Nephron (organoid): ENCODE measurements at regions not wholly inside any gene's neighbourhood (a gene's known extent, or its start where the extent isn't known, plus 50 kb on each side); places are given as distances from the start of the nearest gene placed in this dataset.
A peak's percentile ranks its signal among the peaks of the same experiment; 100 is the strongest.

Experiments used
- H3K27ac Mint-ChIP-seq, 3 experiments: 2 replicates each; pipeline ENCODE4 v1.8.0; 2020; ENCODE audit warnings: mixed read lengths in 3 of 3, mild to moderate bottlenecking in 2 of 3, moderate library complexity in 1 of 3
- H3K27me3 Mint-ChIP-seq: 2 replicates; pipeline ENCODE4 v1.8.0; 2021; ENCODE audit warnings: low read depth, mild to moderate bottlenecking, moderate library complexity, mixed read lengths
- H3K36me3 Mint-ChIP-seq: 2 replicates; pipeline ENCODE4 v1.8.0; 2020; ENCODE audit warnings: low read depth, mixed read lengths
- H3K4me1 Mint-ChIP-seq: 2 replicates; pipeline ENCODE4 v1.8.0; 2020; ENCODE audit warnings: mixed read lengths
- H3K4me3 Mint-ChIP-seq, 3 experiments: 2 replicates each; pipeline ENCODE4 v1.8.0; 2020; ENCODE audit warnings: mild to moderate bottlenecking in 3 of 3, mixed read lengths in 3 of 3, moderate library complexity in 2 of 3
- H3K9me3 Mint-ChIP-seq: 2 replicates; pipeline ENCODE4 v1.8.0; 2020; ENCODE audit warnings: mixed read lengths
- CTCF ChIP-seq, 3 experiments: fragments of 200-600 bp; sonication (generic); IDR thresholded peaks; one replicate each; pipeline ENCODE4 v1.5.0; 2021; ENCODE audit warnings: antibody characterized with exemption in 3 of 3; ENCODE audit not compliant: unreplicated experiment in 3 of 3

- Mint-ChIP-seq H3K36me3 (no peaks in the 10 kb centered on the region), H3K9me3 (no peaks in the 10 kb centered on the region), H3K27me3 (peaks cover 16% of the 10 kb centered on the region), H3K27ac (no peak overlapping the region), H3K4me1 (peaks cover 12% of the 10 kb centered on the region), H3K4me3 (no peak overlapping the region)
- TF ChIP-seq CTCF (IDR thresholded peaks at IDR 0.05; ENCODE audit: unreplicated experiment in 3 of 3) = no peak
Observed at GRCh38 chr1:239956263-239956662, 135.4 kb upstream of the FMN2 start.

- H3K4me3 Mint-ChIP-seq = no peak overlapping the region
- H3K27ac Mint-ChIP-seq = no peak overlapping the region
- H3K9me3 Mint-ChIP-seq = no peaks in the 10 kb centered on the region
- no peaks in the 10 kb centered on the region for H3K36me3 Mint-ChIP-seq
- no peak for TF ChIP-seq CTCF (IDR thresholded peaks at IDR 0.05; ENCODE audit: unreplicated experiment in 3 of 3)
- H3K27me3 Mint-ChIP-seq = peaks cover 19% of the 10 kb centered on the region
- peaks cover 12% of the 10 kb centered on the region for H3K4me1 Mint-ChIP-seq
Observed at GRCh38 chr1:239958063-239958462, 133.6 kb upstream of the FMN2 start.

GRCh38 chr1:239960366-239960765 is 131.3 kb upstream of the FMN2 start:
- Mint-ChIP-seq H3K4me3 (no peak overlapping the region), H3K9me3 (no peaks in the 10 kb centered on the region), H3K36me3 (no peaks in the 10 kb centered on the region), H3K4me1 (peaks cover 18% of the 10 kb centered on the region), H3K27ac (no peak overlapping the region), H3K27me3 (peaks cover 19% of the 10 kb centered on the region)
- TF ChIP-seq CTCF (IDR thresholded peaks at IDR 0.05; ENCODE audit: unreplicated experiment in 3 of 3) = no peak

- H3K36me3 Mint-ChIP-seq = no peaks in the 10 kb centered on the region
- H3K27me3 Mint-ChIP-seq = peaks cover 13% of the 10 kb centered on the region
- peaks cover 18% of the 10 kb centered on the region for H3K4me1 Mint-ChIP-seq
- TF ChIP-seq CTCF (IDR thresholded peaks at IDR 0.05; ENCODE audit: unreplicated experiment in 3 of 3) = no peak
- H3K4me3 Mint-ChIP-seq = no peak overlapping the region
- no peaks in the 10 kb centered on the region for H3K9me3 Mint-ChIP-seq
- H3K27ac Mint-ChIP-seq = no peak overlapping the region
Observed at GRCh38 chr1:239963856-239964255, 127.8 kb upstream of the FMN2 start.

GRCh38 chr1:239976130-239976968 is 115.3 kb upstream of the FMN2 start:
- H3K4me1 Mint-ChIP-seq = peaks cover 11% of the 10 kb centered on the region
- TF ChIP-seq CTCF (IDR thresholded peaks at IDR 0.05; ENCODE audit: unreplicated experiment in 3 of 3) = peak; percentile 98
- H3K9me3 Mint-ChIP-seq = peaks cover 33% of the 10 kb centered on the region
- H3K27me3 Mint-ChIP-seq = peaks cover 11% of the 10 kb centered on the region
- no peaks in the 10 kb centered on the region for H3K36me3 Mint-ChIP-seq
- no peak overlapping the region for H3K27ac Mint-ChIP-seq
- no peak overlapping the region for H3K4me3 Mint-ChIP-seq

- Mint-ChIP-seq H3K4me1 (peaks cover 11% of the 10 kb centered on the region), H3K9me3 (peaks cover 33% of the 10 kb centered on the region), H3K36me3 (no peaks in the 10 kb centered on the region), H3K27ac (no peak overlapping the region), H3K4me3 (no peak overlapping the region), H3K27me3 (peaks cover 11% of the 10 kb centered on the region)
- TF ChIP-seq CTCF (IDR thresholded peaks at IDR 0.05; ENCODE audit: unreplicated experiment in 3 of 3) = no peak
Observed at GRCh38 chr1:239977416-239977815, 114.3 kb upstream of the FMN2 start.
